ENCODE measurements at regions not wholly inside any gene's neighbourhood (a gene's known extent, or its start where the extent isn't known, plus 50 kb on each side); places are given as distances from the start of the nearest gene placed in this dataset.

DNA sequence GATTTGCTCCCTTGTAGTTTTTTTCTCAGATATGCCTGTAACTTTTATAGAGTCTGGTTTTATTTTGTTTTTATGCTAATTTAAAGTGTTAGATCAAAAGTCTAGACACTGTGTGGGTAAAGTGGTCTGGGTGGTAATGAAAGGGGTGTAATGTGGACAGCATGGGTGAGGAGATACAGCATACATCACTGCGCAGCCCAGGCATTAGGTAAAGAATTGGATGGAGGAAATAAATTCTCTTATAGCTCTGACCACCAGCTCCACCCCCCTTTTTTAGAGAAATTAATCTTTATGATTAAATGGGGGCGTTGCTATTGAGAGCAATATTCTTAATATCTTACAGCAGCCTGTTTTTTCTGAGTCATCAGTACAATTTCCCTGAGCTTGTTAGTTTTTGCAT, 163.9 kb upstream of the IGFBP7 start:
- DNase-seq: no peak

DNA sequence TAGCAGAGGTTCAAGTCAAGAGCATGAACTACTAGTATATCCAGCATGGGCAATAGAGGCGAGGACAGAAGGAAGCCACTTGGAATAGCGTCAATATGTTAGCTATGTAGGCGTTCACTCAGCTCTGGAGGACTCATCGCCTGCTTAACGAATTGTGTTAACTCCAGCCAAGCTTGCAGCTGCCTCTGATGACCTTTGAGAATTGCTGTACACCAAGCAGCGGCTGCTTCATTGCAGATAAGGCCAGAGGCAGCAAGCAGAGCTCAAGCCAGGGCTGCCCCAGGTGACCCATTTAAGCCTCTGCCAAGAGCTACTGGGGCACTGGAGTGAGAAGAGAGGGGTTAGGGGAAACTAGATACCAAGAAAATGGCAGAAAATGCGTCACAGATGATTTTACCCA, 160.2 kb upstream of the IGFBP7 start:
- DNase-seq: no peak

- peak in 3 of 58 donors; percentile 3 to 33 (median 11) for DNase-seq
Observed at GRCh38 chr4:57265831-57266582, 155.8 kb upstream of the IGFBP7 start.

- no peak for DNase-seq
Observed at GRCh38 chr4:57254754-57255153, 144.6 kb upstream of the IGFBP7 start.

- DNase-seq: no peak
Observed at GRCh38 chr4:57249083-57249482, 138.9 kb upstream of the IGFBP7 start.

GRCh38 chr4:57243076-57243475, 132.9 kb upstream of the IGFBP7 start:
- peak in 14 of 58 donors; percentile 0 to 58 (median 12) for DNase-seq

DNA sequence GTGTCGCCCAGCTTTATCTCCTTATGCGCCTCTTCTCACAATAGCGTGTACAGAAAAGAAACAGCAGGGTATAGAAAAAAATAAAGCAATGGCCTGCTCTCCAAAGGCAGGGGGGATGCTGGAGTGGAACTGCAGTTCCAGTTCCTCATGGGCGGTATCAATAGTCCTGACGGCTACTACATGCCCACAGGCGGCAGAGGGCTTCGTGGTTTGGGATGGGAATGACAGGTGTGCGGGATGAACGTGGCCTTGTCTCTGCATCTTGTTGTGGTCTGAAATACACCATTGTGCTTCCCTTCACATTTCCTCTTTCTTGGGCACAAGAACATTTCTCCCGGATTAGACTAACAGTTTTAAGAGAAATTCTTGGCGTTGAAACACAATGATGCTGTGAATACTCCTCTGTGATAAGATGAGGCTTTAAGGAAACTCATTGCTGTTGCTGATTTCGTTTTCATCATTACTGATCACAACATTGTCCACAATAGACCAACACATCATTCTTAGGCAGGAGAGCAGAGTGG, 124.1 kb upstream of the IGFBP7 start:
- DNase-seq: peak in 1 of 58 donors; percentile 6

DNA sequence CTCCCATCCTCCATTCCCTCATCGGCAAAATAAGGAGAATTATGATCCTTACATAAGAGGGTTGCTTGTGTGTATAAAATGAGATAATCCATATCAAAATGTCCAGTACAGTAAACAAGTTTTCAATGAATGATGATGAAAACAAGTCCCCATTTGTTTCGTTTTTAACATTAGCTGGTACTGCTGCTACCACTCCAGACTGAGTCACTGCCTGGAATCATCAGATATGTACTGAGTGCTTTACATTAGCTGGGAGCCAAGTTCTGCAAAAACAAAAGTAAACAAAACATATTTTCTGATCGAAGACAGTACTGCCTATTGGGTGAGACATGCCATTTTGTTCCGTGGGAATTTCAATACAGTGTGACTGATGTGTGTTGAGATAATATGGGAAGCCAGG, 123.2 kb upstream of the IGFBP7 start:
- DNase-seq: no peak

DNA sequence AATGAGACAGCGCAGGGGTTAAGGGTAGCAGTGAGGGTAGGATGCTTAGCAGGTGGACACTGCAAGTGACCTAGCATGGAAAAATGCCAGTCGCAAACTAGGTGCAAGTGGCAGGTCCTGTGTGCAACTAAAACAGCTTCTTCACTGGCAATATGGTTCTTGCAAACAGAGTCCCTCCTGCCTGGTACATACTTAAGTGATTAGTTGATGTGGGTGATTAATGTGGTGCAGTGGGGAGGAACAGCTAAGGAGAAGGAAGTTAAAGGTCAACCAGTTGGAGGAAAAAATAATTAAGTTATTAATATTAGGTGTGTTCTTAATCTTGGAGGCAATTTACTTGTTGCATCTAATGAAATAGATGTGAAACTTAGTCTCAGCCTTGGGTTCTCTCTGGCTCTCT, 121.6 kb upstream of the IGFBP7 start:
- DNase-seq: no peak

GRCh38 chr4:57220734-57221133, 110.5 kb upstream of the IGFBP7 start:
- no peak for DNase-seq

DNA sequence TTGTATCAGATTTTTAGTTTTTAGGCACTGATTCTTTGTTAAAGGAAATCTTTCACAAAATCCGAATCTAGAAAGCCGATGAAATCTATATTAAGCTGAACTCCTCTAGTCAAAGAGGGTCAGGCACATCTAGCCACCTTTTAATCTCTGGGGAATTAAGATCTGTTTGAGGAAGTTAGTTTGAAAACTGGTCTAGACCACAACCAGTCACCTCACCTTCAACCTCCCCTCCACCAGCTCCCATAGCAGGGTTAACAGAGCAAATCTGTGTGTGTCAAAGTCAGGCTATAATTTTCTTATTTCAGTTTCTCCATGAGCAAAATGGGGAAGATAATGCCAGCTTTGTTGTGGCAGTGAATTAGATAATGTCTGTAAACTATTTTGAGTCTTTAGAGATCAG, 110.0 kb upstream of the IGFBP7 start:
- no peak for DNase-seq

- no peak for DNase-seq
Observed at GRCh38 chr4:57219431-57219830, 109.2 kb upstream of the IGFBP7 start.

GRCh38 chr4:57214654-57215411, 104.6 kb upstream of the IGFBP7 start:
- peak in 7 of 58 donors; percentile 2 to 27 (median 4) for DNase-seq

DNA sequence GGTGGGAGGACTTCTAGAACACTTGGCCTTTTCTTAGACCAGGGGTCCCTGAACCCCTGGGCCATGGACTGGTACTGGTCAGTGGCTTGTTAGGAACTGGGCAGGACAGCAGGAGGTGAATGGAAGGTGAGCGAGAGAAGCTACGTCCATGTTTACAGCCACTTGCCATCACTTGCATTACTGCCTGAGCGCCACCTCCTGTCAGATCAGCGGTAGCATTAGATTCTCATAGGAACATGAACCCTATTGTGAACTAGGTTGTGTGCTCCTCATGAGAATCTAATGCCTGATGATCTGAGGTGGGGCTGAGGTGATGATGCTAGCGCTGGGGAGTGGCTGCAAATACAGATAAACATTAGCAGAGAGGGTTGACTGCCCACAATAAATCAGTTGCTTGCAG, 100.9 kb upstream of the IGFBP7 start:
- DNase-seq: no peak

- DNase-seq: no peak
Observed at GRCh38 chr4:57206172-57206571, 96.0 kb upstream of the IGFBP7 start.

- DNase-seq: no peak
Observed at GRCh38 chr4:57205580-57205979, 95.4 kb upstream of the IGFBP7 start.

GRCh38 chr4:57200799-57201327, 90.7 kb upstream of the IGFBP7 start:
- no peak for DNase-seq

DNA sequence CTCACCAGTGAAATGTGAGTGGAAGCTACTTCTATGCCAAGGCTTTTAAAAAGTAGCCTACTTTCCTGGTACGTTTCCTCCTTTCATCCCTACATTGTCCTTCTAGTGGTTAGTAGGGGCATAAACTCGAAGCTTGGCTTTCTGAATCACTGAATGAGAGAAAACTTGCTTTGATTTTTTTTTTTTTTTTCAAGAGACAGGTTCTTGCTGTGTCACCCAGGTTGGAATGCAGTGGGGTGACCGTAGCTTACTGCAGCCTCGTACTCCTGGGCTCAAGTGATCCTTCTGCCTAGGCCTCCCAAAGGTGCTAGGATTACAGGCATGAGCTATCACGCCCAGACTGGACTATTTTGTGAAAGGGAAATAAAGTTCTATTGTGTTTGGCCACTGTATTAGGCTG, 89.1 kb upstream of the IGFBP7 start:
- no peak for DNase-seq

DNA sequence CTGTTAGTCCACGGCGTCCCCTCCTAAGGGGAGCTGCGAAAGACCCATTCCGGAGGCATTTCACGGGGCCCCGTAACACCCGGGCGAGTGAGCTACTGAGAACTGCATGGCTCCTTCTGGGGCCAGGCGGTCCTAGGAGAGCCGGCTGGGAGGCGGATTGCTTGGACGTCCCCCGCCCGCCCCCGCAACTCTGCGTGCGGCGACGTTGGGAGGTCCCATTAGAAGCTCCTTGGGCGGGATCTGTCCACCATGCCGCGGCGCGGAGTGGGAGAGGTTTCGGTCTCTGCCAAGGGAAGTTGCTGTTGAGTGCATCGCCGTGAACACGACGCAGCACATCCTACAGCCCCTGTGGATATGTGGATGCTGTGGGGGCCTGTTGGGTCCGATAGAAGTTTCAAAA, 85.4 kb upstream of the IGFBP7 start:
- no peak for DNase-seq

DNA sequence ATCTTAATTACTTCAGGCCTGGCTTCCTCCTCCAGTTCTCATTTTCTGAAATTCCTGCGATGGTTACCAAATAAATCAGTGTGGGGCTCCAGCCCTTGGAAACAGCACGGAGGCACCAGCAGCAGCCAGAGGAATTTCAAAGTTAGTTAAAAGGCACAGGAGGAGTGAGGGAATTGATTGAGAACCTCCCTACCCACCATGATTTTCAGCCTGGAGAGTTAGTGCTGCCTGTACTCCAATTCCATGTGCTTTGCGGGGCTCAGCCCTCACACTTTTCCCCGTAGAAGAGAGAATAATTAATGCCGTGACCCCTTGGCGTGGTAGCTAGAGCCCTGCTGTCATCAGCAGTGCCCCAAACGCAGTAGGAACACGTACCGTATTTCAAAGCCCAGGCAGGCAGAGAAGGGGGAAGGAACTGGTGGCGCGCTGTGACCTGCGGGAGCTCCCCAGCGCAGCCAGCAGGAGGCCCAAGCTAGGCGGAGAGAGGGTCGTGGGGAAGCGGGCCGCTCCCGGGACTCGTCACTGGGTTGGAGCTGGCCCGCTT, 84.0 kb upstream of the IGFBP7 start:
- no peak for DNase-seq

- DNase-seq: peak in 1 of 58 donors; percentile 51
Observed at GRCh38 chr4:57193209-57193810, 83.1 kb upstream of the IGFBP7 start.

All from anterior cingulate cortex (tissue), 58 donors.